ENCODE measurements at regions not wholly inside any gene's neighbourhood (a gene's known extent, or its start where the extent isn't known, plus 50 kb on each side); places are given as distances from the start of the nearest gene placed in this dataset.

- TF ChIP-seq EZH2 (IDR thresholded peaks at IDR 0.05) (no peak), POLR2AphosphoS5 (IDR thresholded peaks at IDR 0.05; ENCODE audit: borderline replicate concordance, low read depth, low read length) (no peak), FOXP2 (optimal IDR thresholded peaks at IDR 0.05; ENCODE audit: control extremely low read depth, extremely low read length, insufficient read depth) (no peak)
Measured at GRCh38 chr21:15308333-15308732, 243.5 kb upstream of the NRIP1 start.

Data from SK-N-MC (cell line).